SU-DHL-6 (cell line): ENCODE measurements at regions not wholly inside any gene's neighbourhood (a gene's known extent, or its start where the extent isn't known, plus 50 kb on each side); places are given as distances from the start of the nearest gene placed in this dataset.

Experiments used
- CTCF ChIP-seq: fragments of 200-600 bp; sonication (generic); IDR thresholded peaks from one replicate; pipeline ENCODE4 v1.5.1; 2017; ENCODE audit warnings: antibody characterized with exemption, mild to moderate bottlenecking, low read length, moderate library complexity; ENCODE audit not compliant: insufficient read depth, poor library complexity, severe bottlenecking
- EZH2phosphoT487 ChIP-seq: fragments of 200-600 bp; sonication (generic), shearing (Covaris generic); conservative IDR thresholded peaks from 2 replicates; pipeline ENCODE4 v1.6.1; 2018; ENCODE audit warnings: mild to moderate bottlenecking, antibody characterized with exemption, low read length, moderate library complexity, mixed read lengths

GRCh38 chr21:25381936-25382452 is 225.3 kb downstream of the MRPL39 start:
- TF ChIP-seq CTCF (no peak), EZH2phosphoT487 (no peak)
